HCT116 (cell line): ENCODE measurements at regions not wholly inside any gene's neighbourhood (a gene's known extent, or its start where the extent isn't known, plus 50 kb on each side); places are given as distances from the start of the nearest gene placed in this dataset.

Experiments
- CTCF ChIP-seq, 3 experiments: fragments of 200-600 bp in 1 of 3; sonication (generic) in 1 of 3; IDR thresholded peaks in 2 of 3; conservative IDR thresholded peaks in 1 of 3; 2 replicates each; pipeline ENCODE4 v1.5.1; 2012 to 2017; ENCODE audit warnings: low read depth in 2 of 3, low read length in 2 of 3, antibody characterized with exemption in 1 of 3, borderline replicate concordance in 1 of 3, control low read depth in 1 of 3, mild to moderate bottlenecking in 1 of 3, mixed read lengths in 1 of 3, mixed run types in 1 of 3, moderate library complexity in 1 of 3; ENCODE audit not compliant: insufficient read depth in 1 of 3
- EGR1 ChIP-seq: IDR thresholded peaks from 2 replicates; pipeline ENCODE4 v1.6.1; 2012; ENCODE audit warnings: low read depth
- POLR2A ChIP-seq: IDR thresholded peaks from 2 replicates; pipeline ENCODE4 v1.7.0; 2011; ENCODE audit warnings: borderline replicate concordance; ENCODE audit not compliant: insufficient read depth, insufficient read length; ENCODE audit errors: extremely low read depth

- TF ChIP-seq CTCF (IDR thresholded peaks at IDR 0.05 in 2 of 3, conservative IDR thresholded peaks at IDR 0.05 in 1 of 3; ENCODE audit: borderline replicate concordance in 1 of 3, insufficient read depth in 1 of 3, low read depth in 2 of 3, low read length in 2 of 3), result no peak
- no peak for TF ChIP-seq POLR2A
- no peak for TF ChIP-seq EGR1
These were observed 74.4 kb upstream of the COPS8 start for GRCh38 chr2:237011206-237011795.
